Small intestine (tissue), 7 donors: ENCODE measurements at regions not wholly inside any gene's neighbourhood (a gene's known extent, or its start where the extent isn't known, plus 50 kb on each side); places are given as distances from the start of the nearest gene placed in this dataset.

Experiments used
- DNase-seq, 2 donors: peaks; one replicate each; pipeline versions ENCODE4 v3.0.0 to v3.0.0-alpha.2; 2013
- FAIRE-seq: peaks from 2 replicates; lab custom pipeline; 2012; peaks lifted over from hg19 to GRCh38; lab: Jason Lieb, UNC
- H3K27ac ChIP-seq, 3 donors: one replicate each; pipeline ENCODE4 v1.5.1; 2013; ENCODE audit warnings: low read length in 2 of 3, mild to moderate bottlenecking in 2 of 3, control low read depth in 1 of 3, inconsistent platforms in 1 of 3, low read depth in 1 of 3, moderate library complexity in 1 of 3
- H3K27me3 ChIP-seq, 3 donors: one replicate each; pipeline ENCODE4 v1.6.1; 2013; ENCODE audit warnings: low read length in 3 of 3, inconsistent platforms in 1 of 3; ENCODE audit not compliant: control insufficient read depth in 3 of 3, insufficient read depth in 3 of 3
- H3K36me3 ChIP-seq, 3 donors: one replicate each; pipeline ENCODE4 v1.6.1; 2013; ENCODE audit warnings: low read length in 3 of 3, inconsistent platforms in 1 of 3, low read depth in 1 of 3, mild to moderate bottlenecking in 1 of 3, moderate library complexity in 1 of 3; ENCODE audit not compliant: control insufficient read depth in 3 of 3, insufficient read depth in 2 of 3
- H3K4me1 ChIP-seq, 3 donors: one replicate each; pipeline ENCODE4 v1.6.1; 2013; ENCODE audit warnings: low read length in 2 of 3, inconsistent platforms in 1 of 3, low read depth in 1 of 3, mild to moderate bottlenecking in 1 of 3, moderate library complexity in 1 of 3; ENCODE audit not compliant: control insufficient read depth in 3 of 3, insufficient read depth in 2 of 3
- H3K4me3 ChIP-seq, 3 donors: one replicate each; pipeline ENCODE4 v1.5.1; 2013; ENCODE audit warnings: low read length in 3 of 3, control low read depth in 1 of 3, inconsistent platforms in 1 of 3, low read depth in 1 of 3, mild to moderate bottlenecking in 1 of 3, moderate library complexity in 1 of 3
- H3K9me3 ChIP-seq, 2 donors: one replicate each; pipeline ENCODE4 v1.6.1; 2013; ENCODE audit warnings: low read depth in 1 of 2, low read length in 1 of 2; ENCODE audit not compliant: control insufficient read depth in 2 of 2, insufficient read depth in 1 of 2
- WGBS, 3 donors: extraction: QIAGEN DNeasy Blood & Tissue Kit; methylation state at CpG; one replicate each; pipeline ENCODE4 v1.1.7; 2013; 5-methylcytosine and 5-hydroxymethylcytosine counted together
- donor health status: healthy with polysubstance abuse.
- donor health status: control.
- donor health status: control.
- donor health status: Bipolar disorder and iron deficiency.
- donor health status: healthy.

DNA sequence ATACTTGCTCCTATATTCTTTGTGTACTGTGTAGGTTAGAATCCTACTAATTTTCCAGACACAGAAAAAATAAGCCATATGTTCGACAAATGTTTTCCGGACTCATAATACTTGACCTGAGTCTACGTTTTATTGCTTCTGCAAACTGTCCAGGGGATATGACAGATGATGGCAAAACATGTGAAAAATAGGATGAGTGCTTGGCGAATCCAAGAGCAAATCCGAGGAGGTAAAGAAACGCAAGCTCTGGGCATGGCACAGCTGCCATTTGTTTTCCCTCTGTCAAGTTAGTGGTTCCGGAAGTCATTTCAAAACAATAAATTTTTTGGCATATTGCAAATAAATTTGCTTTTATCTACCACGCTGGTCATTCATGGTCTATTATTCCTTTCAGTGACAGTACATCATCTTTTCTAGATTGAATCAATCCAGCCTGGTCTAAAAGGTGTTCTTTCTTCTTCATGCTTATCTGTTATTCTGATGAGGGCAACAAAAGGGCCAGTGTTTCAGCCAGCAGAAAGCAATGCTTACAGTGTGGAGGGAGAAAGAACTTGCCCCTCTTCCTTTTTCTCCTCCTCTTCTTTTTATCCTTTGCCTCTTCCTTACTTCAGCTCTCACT lies 476.1 kb upstream of the SOX11 start:
- no peaks in the 10 kb centered on the region for H3K4me1 ChIP-seq
- 71 to 85% (median 78%) methylated on average over 8 of the region's 8 CpGs for WGBS, 3 donors
- no peak for DNase-seq
- no peaks in the 10 kb centered on the region for H3K9me3 ChIP-seq
- no peak for FAIRE-seq
- H3K4me3 ChIP-seq: no peak overlapping the region
- H3K27me3 ChIP-seq: no peaks in the 10 kb centered on the region
- no peak overlapping the region for H3K27ac ChIP-seq
- no peaks in the 10 kb centered on the region for H3K36me3 ChIP-seq

DNA sequence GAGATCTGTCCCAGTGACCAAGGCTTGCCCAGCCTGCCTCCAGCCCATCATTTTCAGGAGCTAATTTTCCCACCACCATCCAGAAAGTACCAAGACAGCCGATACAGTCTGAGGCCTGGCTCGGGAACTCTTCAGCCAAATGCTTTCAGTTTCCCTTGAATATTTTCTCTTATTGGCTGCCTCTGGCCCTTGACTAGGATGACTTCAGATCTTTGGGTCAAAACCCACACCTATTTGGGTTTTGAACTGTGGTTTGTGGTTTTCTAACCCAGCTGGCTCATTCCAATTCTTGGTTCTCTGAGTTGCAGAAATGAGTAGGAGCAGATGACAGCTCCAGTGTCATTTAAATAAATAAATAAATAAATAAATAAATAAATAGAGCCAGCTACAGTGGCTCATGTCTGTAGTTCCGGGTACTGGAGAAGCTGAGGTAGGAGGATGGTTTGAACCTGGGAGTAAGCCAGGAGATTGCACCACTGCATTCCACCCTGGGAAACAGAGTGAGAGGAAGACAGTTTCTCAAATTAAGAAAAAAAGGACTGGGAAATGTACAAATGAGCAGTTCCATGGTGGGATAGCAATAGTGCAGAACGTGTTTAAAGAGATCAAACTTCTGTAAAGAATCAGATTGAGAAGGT lies 465.0 kb upstream of the SOX11 start:
- Histone ChIP-seq H3K4me1 (no peaks in the 10 kb centered on the region), H3K27me3 (no peaks in the 10 kb centered on the region), H3K4me3 (no peak overlapping the region), H3K36me3 (no peaks in the 10 kb centered on the region), H3K9me3 (peaks cover 0 to 2% of the 10 kb centered on the region in 2 donors), H3K27ac (no peak overlapping the region)
- 69 to 80% (median 69%) methylated on average over 4 of the region's 4 CpGs for WGBS, 3 donors
- FAIRE-seq (no peak), DNase-seq (no peak)

DNA sequence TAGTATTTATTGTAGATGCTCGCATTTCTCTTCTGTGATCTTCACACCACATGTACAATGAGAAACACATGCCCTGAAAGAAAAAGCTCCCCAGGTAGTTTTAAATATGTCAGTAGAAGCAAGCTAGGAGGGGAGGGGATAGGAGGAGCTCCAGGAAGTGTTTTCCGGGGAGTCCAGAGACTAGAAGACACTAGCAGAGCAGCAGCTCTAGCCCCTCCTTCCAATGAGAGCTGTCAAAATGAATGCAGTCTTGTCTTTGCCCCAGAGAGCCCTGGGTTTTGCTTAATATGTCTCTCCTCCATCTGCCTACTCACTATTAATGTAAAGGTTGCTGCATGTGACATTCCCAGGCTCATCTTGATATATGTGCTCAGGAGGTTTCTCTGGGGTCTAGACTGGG lies 462.6 kb upstream of the SOX11 start:
- 58 to 77% (median 76%) methylated on average over 2 of the region's 2 CpGs for WGBS, 3 donors
- DNase-seq (no peak), FAIRE-seq (no peak)
- Histone ChIP-seq H3K4me3 (no peak overlapping the region), H3K9me3 (peaks cover 0 to 2% of the 10 kb centered on the region in 2 donors), H3K4me1 (no peaks in the 10 kb centered on the region), H3K36me3 (no peaks in the 10 kb centered on the region), H3K27ac (no peak overlapping the region), H3K27me3 (no peaks in the 10 kb centered on the region)

DNA sequence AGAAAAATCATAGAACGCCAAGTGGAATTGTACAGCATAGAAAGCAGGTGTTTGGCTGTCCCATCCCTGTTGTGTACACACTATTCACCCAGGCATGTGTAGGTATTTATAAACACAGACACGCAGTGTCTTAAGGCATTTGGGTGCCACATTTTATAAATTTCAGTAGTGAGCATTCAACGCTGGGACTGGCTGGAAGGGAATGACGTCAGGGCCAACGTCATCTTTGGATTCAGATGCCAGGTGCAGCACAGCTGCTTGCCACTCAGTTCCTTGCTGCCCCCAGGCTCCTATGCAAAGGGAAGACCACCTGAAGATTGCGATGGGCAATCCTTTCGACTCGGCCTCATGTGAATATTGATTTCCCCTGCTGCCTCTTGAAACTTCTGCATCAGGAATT lies 461.7 kb upstream of the SOX11 start:
- WGBS, 3 donors: 75 to 86% (median 78%) methylated on average over 8 of the region's 8 CpGs
- FAIRE-seq: no peak

DNA sequence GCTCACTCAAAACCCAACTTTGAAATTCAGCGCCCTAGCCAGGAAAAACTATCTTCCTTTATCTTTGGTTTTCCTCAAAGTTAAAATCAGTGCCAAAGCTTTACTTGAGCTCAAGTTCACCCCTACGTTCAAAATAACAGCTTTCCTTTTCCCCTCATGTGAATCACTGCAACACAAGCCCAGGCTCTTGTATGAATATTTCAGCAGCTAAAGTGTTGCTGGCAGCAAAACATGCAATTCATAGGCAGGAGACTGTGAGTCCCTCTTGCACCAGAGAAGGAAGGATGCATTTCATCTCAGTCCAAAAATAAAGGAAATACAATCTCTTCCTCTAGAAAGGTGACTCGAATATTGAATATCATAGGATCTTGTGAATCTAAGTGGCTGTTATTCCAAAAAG lies 461.3 kb upstream of the SOX11 start:
- FAIRE-seq (no peak), DNase-seq (no peak)
- no peak overlapping the region for H3K27ac ChIP-seq
- no peaks in the 10 kb centered on the region for H3K4me1 ChIP-seq
- peaks cover 0 to 2% of the 10 kb centered on the region in 2 donors for H3K9me3 ChIP-seq
- 67 to 82% (median 78%) methylated on average over 3 of the region's 3 CpGs for WGBS, 3 donors
- no peaks in the 10 kb centered on the region for H3K36me3 ChIP-seq
- H3K4me3 ChIP-seq: no peak overlapping the region
- H3K27me3 ChIP-seq: no peaks in the 10 kb centered on the region

More for the DNA sequence above, 461.7 kb upstream of the SOX11 start:
- no peaks in the 10 kb centered on the region for H3K27me3 ChIP-seq
- no peak overlapping the region for H3K4me3 ChIP-seq
- no peaks in the 10 kb centered on the region for H3K4me1 ChIP-seq
- DNase-seq: no peak
- no peak overlapping the region for H3K27ac ChIP-seq
- peaks cover 0 to 2% of the 10 kb centered on the region in 2 donors for H3K9me3 ChIP-seq
- H3K36me3 ChIP-seq: no peaks in the 10 kb centered on the region

DNA sequence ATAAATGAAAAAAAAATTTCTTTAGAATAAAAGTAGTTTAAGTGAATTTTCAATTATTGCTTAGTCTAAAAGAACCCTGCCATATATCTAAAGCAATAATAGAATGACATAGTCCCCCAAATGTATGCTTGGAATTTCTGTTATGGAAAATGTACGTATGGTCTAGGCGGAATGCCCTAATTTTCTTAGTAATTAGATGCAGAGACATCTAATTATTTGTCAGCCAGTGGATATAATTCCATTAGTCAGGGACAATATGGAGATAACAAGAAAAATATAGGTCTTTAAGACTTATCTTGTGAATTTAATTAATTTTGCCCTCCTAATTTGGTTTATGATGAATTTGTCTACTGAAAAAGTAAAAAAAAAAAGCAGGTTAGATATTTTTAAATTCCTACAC lies 460.9 kb upstream of the SOX11 start:
- Histone ChIP-seq H3K9me3 (peaks cover 0 to 2% of the 10 kb centered on the region in 2 donors), H3K27ac (no peak overlapping the region), H3K27me3 (no peaks in the 10 kb centered on the region), H3K4me3 (no peak overlapping the region), H3K36me3 (no peaks in the 10 kb centered on the region), H3K4me1 (no peaks in the 10 kb centered on the region)
- DNase-seq (no peak), FAIRE-seq (no peak)
- WGBS, 3 donors: 63 to 92% (median 86%) methylated on average over 2 of the region's 2 CpGs

DNA sequence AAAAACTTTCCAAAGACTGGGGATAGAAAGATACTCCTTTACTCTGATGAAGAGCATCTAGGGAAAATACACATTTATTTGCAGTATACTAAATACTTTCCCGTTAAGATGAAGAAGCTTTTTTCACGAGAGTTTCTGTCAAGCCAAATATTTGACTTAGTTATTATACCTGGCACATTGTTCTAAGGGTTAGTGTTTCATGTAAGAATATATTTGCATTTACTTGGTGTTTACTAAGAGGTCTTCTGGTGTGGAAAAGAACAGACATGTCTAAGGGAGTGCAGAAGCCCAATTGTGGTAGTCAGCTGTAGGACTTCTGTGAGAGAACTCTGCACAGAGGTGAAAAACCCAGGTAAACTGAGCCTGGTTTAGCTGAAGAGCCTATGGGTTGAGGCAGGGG lies 457.6 kb upstream of the SOX11 start:
- no peaks in the 10 kb centered on the region for H3K27me3 ChIP-seq
- H3K36me3 ChIP-seq: no peaks in the 10 kb centered on the region
- WGBS, 3 donors: 76 to 87% (median 78%) methylated on average over 2 of the region's 2 CpGs
- DNase-seq (no peak), FAIRE-seq (no peak)
- H3K27ac ChIP-seq: no peak overlapping the region
- H3K4me1 ChIP-seq: no peaks in the 10 kb centered on the region
- H3K9me3 ChIP-seq: no peaks in the 10 kb centered on the region
- no peak overlapping the region for H3K4me3 ChIP-seq

DNA sequence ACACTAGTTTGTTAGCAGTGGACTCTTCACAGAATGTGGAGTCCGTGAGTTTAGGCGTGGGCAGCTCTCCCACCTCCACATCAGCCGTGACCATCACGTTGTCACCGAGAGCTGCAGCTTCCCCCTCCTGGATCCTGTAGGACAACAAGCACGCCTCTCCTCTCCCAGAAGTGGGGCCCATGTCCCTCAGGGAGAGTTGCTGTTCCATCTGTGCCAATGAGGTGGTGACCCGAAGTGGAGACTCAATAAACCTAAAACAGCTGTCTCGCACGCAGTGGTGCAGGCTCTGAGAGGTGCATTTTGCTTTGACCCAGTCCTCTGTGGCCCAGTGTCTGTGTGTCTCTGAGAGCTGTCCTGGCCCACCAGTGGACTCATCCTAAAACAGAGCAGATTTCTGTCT lies 456.5 kb upstream of the SOX11 start:
- no peaks in the 10 kb centered on the region for H3K9me3 ChIP-seq
- no peak for DNase-seq
- WGBS, 3 donors: 79 to 87% (median 81%) methylated on average over 9 of the region's 9 CpGs

DNA sequence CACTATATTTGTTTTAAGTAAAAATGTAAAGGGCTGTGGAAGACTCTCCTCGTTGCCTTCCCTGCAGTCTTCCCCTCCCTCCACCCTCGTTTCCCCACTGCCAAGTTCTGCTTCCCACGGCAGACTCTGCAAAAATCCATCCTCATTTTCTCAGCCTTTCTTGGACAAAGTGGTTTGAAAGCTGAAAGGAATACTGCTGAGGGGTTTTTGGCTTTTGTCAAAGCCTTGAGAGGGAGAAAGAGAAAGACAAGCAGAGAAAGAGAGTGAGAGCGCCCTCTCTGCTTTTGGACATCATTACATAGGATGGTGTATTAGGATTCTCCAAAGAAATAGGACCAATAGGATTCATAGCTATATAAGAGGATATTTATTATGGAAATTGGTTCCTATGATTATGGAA lies 455.9 kb upstream of the SOX11 start:
- WGBS, 3 donors: 40 to 52% (median 45%) methylated on average over 4 of the region's 4 CpGs
- no peaks in the 10 kb centered on the region for H3K4me1 ChIP-seq
- H3K27me3 ChIP-seq: no peaks in the 10 kb centered on the region
- DNase-seq (no peak), FAIRE-seq (no peak)
- H3K4me3 ChIP-seq: no peak overlapping the region
- H3K36me3 ChIP-seq: no peaks in the 10 kb centered on the region
- no peaks in the 10 kb centered on the region for H3K9me3 ChIP-seq
- no peak overlapping the region for H3K27ac ChIP-seq

More for the DNA sequence above, 456.5 kb upstream of the SOX11 start:
- Histone ChIP-seq H3K27me3 (no peaks in the 10 kb centered on the region), H3K27ac (no peak overlapping the region), H3K4me3 (no peak overlapping the region), H3K36me3 (no peaks in the 10 kb centered on the region), H3K4me1 (no peaks in the 10 kb centered on the region)
- FAIRE-seq: no peak
